GM12891 (cell line): ENCODE measurements at regions not wholly inside any gene's neighbourhood (a gene's known extent, or its start where the extent isn't known, plus 50 kb on each side); places are given as distances from the start of the nearest gene placed in this dataset.

Experiments used
- DNase-seq: peaks from one replicate; pipeline ENCODE4 v3.0.0; 2011; ENCODE audit warnings: low spot score; ENCODE audit not compliant: insufficient read length
- FAIRE-seq: peaks from 2 replicates; lab custom pipeline; 2011; peaks lifted over from hg19 to GRCh38; lab: Jason Lieb, UNC
- PAX5 ChIP-seq: IDR thresholded peaks from 2 replicates; pipeline ENCODE4 v1.6.1; 2011; ENCODE audit warnings: low read length, moderate library complexity, mild to moderate bottlenecking; ENCODE audit not compliant: insufficient read depth, severe bottlenecking
- POLR2A ChIP-seq: IDR thresholded peaks from 2 replicates; pipeline ENCODE4 v1.6.1; 2011; ENCODE audit warnings: low read depth, low read length, control low read depth
- POLR2AphosphoS5 ChIP-seq: IDR thresholded peaks from 2 replicates; pipeline ENCODE4 v1.6.1; 2011; ENCODE audit warnings: low read depth, low read length, control low read depth
- POU2F2 ChIP-seq: IDR thresholded peaks from 2 replicates; pipeline ENCODE4 v1.6.1; 2011; ENCODE audit warnings: low read depth, mild to moderate bottlenecking, control low read depth, low read length, moderate library complexity
- SPI1 ChIP-seq: IDR thresholded peaks from 2 replicates; pipeline ENCODE4 v1.6.1; 2011; ENCODE audit warnings: low read depth, low read length, control low read depth
- TAF1 ChIP-seq: IDR thresholded peaks from 2 replicates; pipeline ENCODE4 v1.6.1; 2011; ENCODE audit warnings: low read depth, low read length, control low read depth

DNA sequence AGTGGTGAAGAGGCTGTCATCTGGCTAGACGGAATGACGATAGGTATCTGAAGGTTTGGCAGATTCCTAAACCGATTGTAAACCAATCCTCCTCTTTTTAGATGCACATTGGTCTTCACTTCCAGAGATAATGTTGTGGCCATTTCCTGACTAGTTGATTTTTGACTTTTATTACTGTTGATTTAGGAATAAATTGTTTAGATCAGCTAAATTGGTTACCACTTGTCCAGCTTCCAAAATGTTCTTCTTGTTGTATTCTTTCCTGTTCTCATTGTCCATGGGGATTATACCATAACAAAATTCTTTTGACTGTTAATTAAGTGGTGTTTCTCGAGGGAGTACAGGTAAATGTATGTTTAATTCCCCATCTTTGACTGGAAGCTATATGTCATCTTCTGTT lies 119.7 kb downstream of the MACROH2A1 start:
- FAIRE-seq = no peak
- no peak for TF ChIP-seq POU2F2
- TF ChIP-seq TAF1 = no peak
- no peak for TF ChIP-seq PAX5
- TF ChIP-seq SPI1 = no peak
- TF ChIP-seq POLR2A = no peak
- no peak for TF ChIP-seq POLR2AphosphoS5
- DNase-seq = no peak

DNA sequence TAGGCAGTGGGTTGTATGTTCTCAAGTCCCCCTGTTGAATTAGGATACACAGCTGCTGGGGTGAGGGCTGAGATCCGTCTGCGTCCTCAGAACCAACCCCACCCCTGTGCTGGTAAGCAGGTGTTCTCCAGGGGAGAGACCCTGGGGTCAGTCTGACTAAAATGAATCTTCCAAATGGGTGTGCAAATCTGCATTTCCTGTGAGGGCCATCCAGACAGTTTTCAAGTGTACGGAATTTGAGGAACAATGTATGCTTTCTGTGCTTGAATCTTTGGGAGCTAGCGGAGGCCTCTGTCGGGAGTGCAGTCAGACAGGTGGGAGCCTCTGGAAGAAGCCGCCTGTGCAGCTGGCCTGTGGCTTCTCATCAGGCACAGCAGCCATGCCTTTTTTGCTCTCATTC lies 122.9 kb downstream of the MACROH2A1 start:
- DNase-seq (no peak), FAIRE-seq (no peak)
- TF ChIP-seq POLR2A (no peak), PAX5 (no peak), SPI1 (no peak), TAF1 (no peak), POU2F2 (no peak), POLR2AphosphoS5 (no peak)

DNA sequence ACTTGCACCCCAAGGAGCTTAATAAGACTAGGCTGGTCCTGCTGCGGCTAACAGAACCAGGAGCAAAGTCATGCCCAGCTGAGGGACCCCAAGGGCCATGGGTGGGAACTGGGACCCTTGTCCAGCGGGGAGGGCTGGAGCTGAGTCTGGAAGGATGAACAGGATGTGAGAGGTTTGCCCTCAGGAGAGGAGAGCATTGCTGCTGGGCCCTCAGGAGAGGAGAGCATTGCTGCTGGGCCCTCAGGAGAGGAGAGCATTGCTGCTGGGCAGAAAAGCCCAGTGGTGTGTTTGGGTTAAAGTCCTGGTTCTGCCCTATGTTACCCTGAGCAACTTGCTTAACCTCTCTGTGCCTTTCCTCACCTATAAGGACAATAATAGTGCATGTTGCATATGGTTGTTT lies 125.8 kb downstream of the MACROH2A1 start:
- TF ChIP-seq POLR2A = no peak
- TF ChIP-seq PAX5 = no peak
- no peak for TF ChIP-seq POLR2AphosphoS5
- TF ChIP-seq POU2F2 = no peak
- no peak for TF ChIP-seq SPI1
- FAIRE-seq (peak; percentile 20), DNase-seq (no peak)

DNA sequence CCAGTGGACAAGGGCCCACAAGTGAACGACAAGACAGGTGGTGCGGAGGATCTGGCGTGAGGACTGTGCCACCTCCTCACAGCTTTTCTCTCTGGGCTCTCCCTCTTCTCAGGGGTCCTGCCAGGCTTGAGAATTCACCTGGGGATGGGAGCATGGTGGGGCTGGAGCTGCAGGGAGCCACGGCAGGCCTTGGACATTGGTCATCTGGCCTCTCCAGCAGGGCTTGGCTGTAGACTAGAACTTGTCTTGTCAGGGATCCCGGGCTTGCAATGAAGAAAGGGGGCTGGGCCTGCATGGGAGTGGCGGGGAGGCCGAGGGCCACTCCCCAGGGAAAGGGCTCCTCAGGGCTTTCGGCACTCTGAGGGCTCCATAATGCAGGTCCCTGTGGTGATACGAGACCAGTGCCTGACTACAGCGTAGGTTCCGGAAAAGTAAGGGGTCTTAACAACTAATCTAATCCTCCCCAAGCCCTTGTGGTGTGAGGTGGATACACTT lies 126.7 kb downstream of the MACROH2A1 start:
- TF ChIP-seq SPI1 = no peak
- no peak for TF ChIP-seq POU2F2
- no peak for TF ChIP-seq POLR2AphosphoS5
- no peak for TF ChIP-seq PAX5
- TF ChIP-seq POLR2A = no peak
- TF ChIP-seq TAF1 = no peak
- DNase-seq = no peak
- FAIRE-seq = no peak

DNA sequence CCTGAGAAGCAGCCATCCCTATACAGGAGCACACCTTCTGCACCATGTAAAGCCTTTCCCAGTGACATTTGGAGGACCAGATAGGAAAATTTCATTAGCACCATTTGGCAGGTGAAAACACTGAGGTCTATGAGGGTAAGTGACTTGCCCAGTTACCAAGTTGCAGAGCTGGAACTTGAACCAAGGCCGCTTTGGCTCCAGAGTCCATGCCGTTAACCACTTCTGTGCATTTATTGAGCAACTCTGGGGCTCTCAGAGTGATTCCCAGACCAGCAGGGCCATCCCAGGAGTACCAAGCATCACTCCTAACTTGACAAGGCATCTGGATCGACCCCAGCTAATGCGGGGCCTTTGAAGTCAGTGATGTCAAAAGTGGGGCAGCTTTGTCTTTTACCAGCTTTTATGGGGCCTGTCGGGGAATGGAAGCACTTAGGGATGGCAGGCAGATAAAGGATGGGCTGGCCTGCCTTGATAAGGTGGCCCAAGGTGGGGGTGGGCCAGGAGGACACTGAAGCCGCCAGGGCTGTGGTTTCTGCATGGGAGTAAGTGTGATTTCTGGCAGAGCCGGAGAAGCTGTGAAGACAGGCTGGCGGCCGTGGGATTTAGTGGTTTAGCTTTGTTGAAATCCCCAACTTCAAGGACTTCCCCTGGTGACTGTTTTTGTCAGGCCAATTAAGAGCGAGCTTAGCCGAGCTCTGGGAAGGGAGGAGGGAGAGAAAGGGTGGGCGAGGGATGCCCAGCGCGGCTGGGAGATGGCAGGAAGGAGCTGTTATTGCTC lies 127.3 kb downstream of the MACROH2A1 start:
- FAIRE-seq (no peak), DNase-seq (no peak)
- TF ChIP-seq PAX5 = no peak
- no peak for TF ChIP-seq POU2F2
- no peak for TF ChIP-seq POLR2AphosphoS5
- TF ChIP-seq POLR2A = no peak
- TF ChIP-seq SPI1 = no peak
- TF ChIP-seq TAF1 = no peak

DNA sequence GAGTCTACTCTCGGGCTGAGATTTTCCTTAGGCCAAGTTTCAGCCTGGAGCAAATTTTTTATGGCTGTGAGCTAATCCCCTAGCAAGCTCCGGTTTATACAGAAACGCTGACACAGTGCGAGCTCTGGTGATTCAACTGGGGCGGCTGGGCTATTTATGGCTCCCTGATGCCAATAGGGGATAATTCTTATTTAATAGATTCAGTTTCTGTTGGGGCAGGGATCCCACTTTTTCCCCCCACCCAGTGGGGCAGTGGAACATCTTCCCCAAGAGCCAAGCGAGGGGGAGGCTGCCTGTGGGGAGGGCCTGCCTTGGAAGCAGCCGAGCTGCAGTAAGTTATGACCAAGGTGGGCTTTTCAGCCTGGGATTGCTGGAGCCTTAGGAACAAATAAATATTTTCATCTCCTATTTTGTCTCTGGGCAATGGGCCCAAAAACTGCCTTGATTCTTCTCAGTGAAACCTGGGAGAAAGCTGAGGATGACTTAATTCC lies 129.1 kb downstream of the MACROH2A1 start:
- no peak for TF ChIP-seq PAX5
- TF ChIP-seq POU2F2 = no peak
- no peak for TF ChIP-seq TAF1
- no peak for TF ChIP-seq SPI1
- TF ChIP-seq POLR2AphosphoS5 = no peak
- no peak for TF ChIP-seq POLR2A
- FAIRE-seq (no peak), DNase-seq (no peak)

DNA sequence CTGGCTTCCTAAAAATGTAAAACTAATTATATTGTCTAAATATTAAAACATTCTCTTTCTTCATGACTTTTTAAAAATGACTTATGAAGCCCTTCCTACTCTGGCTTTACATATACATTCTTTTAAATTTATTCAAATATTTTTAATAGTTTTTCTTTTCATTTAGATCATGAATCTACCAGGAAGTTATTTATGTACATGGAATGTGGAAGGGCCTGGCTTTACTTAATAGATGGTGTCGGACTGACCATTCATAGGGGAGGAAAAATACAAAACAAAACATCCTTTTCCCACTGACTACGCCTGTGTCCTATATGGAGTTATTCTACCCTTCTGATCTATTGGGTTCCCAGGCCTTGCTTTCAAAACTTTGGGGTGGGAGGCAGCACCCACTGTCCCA lies 129.8 kb downstream of the MACROH2A1 start:
- TF ChIP-seq PAX5 (no peak), TAF1 (no peak), POU2F2 (no peak), POLR2AphosphoS5 (no peak), POLR2A (no peak), SPI1 (no peak)
- FAIRE-seq (no peak), DNase-seq (no peak)

DNA sequence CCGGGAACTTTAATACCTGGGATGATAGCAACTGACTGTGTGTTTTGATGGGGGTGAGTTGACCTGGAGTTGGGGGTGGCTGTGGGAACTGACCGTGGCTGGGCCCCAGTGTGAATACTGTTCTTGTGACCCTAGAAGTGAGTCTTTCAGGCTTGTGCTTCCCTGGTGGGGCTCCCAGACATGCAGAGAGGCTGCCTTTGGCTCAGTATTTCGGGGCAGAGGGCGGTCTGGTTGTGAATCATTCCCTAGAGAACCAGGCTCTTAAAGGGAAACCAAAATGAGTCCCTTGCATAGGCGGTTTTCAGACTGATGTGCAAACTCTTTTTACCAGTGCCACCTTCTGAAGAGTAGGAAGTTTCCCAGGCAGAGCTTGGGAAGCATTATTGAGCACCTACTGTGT lies 132.1 kb downstream of the MACROH2A1 start:
- TF ChIP-seq POLR2AphosphoS5 (no peak), POLR2A (no peak), TAF1 (no peak)
- FAIRE-seq (no peak), DNase-seq (no peak)

DNA sequence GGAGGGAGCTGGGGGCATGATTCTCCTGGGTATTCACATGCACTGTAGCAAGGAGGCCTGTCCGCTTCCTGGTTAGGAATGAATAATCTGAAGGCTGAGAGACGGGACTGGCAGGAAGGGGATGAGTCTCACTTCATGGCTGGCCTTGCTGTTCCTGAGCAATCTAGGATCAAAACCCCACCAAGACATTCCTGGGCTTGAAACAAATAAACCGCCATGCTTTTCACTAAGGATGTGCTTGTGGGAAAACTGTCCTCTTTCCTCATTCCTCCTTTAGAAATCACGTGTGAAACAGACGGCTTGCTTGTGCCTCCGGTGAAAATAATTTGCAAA lies 132.8 kb downstream of the MACROH2A1 start:
- TF ChIP-seq POU2F2 (no peak), PAX5 (no peak), POLR2AphosphoS5 (no peak), SPI1 (no peak), POLR2A (no peak), TAF1 (no peak)
- FAIRE-seq (no peak), DNase-seq (no peak)

DNA sequence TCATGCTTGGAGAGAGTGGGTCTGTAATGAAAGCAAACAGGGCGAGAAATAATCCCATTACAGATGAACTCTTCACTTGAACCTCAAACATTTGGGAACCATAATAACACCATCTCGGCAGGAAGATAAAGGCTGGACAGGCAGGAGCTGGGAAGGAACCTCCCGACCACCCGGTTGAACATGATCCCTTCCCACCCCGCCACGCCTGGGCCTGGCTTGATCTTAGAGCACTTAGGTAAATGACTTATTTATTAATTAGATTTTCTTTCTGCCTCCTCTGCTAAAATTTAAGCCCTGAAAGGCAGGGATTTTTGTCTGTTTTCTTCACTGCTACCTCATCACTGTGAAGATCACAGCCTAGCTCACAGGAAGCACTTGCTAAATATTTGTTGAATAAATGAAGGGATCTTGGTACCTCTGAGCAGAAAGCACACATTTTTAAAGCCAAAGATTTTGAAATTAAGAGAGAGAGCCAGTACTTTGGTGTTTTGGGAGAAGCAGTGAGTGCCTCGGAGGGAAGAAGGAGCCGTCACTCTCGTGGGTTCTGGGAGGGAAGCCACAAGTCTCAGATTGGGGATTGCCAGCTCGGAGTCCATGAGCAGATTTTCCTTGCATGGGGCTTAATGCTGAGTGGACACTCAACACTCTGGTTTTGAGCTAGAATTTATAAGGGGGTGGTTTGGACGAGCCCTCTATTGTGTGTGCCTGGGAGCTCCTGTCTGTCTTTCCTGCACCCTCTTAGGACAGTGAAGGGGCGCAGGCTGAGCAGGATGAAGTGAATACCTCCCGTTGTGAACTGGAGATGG lies 133.3 kb downstream of the MACROH2A1 start:
- TF ChIP-seq POLR2AphosphoS5 (no peak), TAF1 (no peak), SPI1 (no peak), PAX5 (no peak), POU2F2 (no peak), POLR2A (no peak)
- no peak for FAIRE-seq
- no peak for DNase-seq
